GM19043 (cell line): ENCODE measurements at regions not wholly inside any gene's neighbourhood (a gene's known extent, or its start where the extent isn't known, plus 50 kb on each side); places are given as distances from the start of the nearest gene placed in this dataset.
"Not testable (repeated sequence)": the region's sequence is repeated elsewhere in the genome, so short reads cannot be mapped to it uniquely, and the experiment has no call there.

Experiments used
- ATAC-seq: cut with Tn5 transposase; IDR thresholded peaks from one replicate; pipeline ENCODE4 v1.9.1; 2021; ENCODE audit warnings: low read depth; ENCODE audit not compliant: unreplicated experiment

GRCh38 chr9:19660019-19660418, 128.8 kb downstream of the SLC24A2 start:
- no peak for ATAC-seq

- no peak for ATAC-seq
Observed at GRCh38 chr9:19656704-19657103, 132.1 kb downstream of the SLC24A2 start.

- no peak for ATAC-seq
Observed at GRCh38 chr9:19651681-19652080, 137.2 kb downstream of the SLC24A2 start.

DNA sequence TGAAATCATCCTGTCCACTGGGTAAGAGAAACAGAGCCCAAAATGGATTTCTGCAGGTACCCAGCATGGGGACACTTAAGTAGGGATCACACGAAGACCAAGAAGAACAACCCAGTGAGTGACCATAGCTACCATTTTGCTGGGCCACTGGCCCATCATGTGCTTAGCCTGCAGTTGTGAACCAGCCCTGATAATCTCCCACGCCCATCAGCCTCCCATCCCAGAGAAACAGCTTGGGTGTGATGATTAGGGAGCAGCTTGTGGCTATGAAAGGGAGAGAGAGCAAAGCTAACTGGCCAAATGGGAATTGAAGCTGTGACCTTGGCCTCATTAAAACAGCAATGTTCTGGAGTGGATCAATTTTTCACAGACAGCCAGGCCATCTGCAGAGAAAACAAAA, 138.5 kb downstream of the SLC24A2 start:
- no peak for ATAC-seq

DNA sequence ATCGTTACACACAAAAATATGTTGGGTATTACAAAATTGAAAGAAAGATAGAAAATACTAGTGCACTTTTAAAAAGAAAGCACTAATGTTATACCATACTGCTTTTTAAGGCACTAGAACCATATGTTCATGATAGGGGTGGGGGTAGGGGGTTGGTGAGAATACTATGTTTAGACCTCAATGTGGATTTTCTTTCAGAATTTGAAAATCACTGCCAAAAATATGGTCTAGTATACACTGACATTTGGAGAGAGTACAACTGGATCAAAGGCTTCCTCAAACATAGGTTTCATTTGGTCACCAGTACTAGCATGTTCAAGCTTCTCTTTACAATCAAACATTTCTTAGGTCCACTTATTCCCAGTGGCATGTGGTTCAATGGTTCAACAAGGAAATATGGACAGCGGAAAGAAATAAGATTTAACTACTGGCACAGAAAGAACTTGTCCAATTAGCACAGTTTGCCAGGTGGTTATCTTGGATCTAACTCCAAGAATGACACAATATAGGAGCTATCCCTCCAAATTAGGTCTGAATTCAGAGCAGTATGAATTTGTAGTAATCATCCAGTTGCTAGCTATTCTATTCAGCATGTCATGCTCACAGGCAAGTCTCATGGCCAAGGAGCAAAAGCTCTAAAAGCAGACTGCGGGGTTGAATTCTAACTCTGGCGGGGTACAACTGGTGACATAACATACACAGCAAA, 139.3 kb downstream of the SLC24A2 start:
- no peak for ATAC-seq

DNA sequence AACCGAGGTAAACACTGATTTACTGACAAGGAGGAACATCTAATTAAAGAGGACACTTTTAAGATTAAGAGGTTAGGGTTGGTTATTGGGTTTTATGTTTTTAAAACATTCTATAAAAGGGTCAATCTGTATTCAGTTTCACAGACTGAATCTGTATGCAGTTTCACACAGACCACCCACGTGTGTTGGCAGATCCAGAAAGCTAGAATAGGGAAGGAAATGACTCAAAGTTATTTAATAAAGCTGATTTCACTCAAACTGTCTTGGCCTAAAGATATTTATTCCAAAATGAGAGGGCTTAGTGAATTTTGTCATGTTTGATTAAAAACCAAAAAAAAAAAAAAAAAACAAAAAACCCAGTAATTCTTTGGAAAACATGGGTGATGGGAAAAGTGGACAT, 140.2 kb downstream of the SLC24A2 start:
- no peak for ATAC-seq

DNA sequence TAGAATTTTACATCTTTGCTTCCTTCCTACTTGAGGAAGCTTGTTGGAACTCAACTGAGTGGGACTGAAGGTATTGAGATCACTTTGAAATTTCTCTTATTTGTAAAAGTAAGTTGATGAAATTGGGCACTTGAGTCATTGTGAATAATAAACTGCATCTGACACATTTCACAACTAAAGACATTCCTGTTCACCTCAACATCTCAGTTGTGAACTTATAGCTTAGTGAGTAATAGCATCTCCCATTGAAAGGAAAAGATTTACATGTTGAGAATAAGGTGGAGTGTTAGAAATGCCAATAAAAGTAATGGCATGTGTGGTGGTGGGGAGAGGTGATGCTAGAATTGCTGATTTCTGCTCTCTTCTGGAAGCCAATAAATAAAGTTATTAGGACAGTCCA, 145.0 kb downstream of the SLC24A2 start:
- no peak for ATAC-seq

GRCh38 chr9:19642256-19642655, 146.6 kb downstream of the SLC24A2 start:
- ATAC-seq: no peak

DNA sequence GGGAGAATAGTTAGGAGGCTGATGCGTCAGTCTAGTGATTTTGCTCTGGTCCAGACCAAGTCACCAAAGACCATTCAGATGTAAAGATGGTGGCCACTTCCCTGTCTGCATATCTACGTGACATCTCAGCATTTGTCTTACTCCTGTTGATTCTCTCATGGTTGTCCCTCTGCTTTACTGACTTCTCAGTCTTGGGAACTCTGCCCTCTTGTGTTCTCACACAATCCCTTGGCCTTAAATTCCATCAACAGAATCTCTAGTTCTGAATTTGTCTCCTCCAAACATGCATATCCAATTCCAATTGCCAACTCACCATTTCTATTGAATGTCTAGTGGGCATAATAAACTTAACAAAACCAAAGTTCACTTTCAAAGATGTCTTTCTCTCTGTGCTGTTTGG, 147.8 kb downstream of the SLC24A2 start:
- ATAC-seq: no peak

DNA sequence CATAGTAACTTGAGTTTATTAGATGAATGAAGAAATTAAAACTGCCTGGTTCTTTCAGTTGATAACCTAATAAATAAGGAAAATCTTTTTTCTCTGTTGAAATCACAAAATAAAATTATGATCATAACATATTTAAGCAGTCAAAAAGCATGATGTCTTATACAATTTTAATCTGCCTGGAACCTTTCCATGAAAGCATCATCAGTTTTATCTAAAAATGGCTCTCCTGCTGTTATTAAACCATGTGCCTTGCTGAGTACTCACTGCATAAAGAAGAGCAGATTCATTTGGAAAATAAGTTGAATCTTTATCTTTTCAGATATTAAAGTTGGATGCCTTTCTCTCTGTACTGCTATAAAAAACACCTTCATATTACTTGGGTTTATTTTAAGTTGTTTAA, 148.8 kb downstream of the SLC24A2 start:
- ATAC-seq: no peak

DNA sequence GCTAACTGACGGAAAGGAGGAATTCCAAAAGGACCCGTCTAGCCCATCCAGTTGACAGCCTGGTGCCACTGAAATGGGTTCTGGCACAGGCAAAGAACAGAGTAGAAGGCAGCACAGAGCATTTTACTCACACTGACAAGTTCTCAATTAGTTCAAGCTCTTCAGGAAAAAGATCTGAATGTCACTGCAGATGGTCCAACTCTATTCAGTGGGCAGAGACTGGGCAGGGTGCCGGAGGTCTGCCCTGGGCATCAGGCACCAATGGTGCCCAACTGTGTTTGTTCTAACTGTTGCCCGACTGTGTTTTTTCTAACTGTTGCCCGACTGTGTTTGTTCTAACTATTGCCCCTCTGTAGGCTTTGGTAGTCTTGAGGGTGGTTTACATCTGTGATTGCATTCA, 151.8 kb downstream of the SLC24A2 start:
- no peak for ATAC-seq

DNA sequence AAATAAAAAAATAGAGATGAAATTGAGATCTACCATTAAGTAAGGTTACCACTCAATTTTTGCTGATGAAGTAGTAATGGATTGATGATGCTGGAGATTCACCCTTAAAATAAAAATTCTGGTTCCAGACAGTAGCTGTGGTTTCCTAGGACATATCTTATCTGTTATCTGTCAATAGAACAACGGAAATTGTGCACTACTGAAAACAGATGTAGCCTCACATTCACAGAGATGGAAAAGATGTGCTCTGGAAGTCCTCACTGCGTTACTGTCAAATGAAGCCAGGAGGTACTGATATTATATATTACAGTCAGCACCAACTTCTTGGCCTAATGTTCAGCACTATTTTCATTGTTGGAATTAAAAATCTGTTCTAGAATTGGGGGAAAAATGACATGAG, 154.0 kb downstream of the SLC24A2 start:
- ATAC-seq: no peak

- no peak for ATAC-seq
Observed at GRCh38 chr9:19631181-19631580, 157.7 kb downstream of the SLC24A2 start.

DNA sequence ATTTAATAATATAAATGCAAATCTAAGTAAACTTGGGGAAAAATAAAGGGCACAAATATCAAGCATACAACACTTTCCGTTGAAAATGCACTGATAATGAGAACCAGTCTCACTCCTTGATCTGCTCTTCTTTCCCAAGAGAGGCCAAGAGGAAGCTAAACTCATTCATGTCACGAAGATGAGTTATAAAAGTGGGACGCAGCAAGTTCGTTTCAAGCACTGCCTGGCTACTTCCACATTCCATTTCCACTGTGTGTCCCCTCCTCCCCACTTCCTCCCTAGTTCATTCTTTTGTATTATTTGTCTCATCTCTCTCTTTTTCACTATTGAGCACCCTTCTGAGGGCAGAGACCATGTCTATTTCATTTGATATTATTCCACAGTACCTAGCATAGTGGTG, 158.1 kb downstream of the SLC24A2 start:
- no peak for ATAC-seq

DNA sequence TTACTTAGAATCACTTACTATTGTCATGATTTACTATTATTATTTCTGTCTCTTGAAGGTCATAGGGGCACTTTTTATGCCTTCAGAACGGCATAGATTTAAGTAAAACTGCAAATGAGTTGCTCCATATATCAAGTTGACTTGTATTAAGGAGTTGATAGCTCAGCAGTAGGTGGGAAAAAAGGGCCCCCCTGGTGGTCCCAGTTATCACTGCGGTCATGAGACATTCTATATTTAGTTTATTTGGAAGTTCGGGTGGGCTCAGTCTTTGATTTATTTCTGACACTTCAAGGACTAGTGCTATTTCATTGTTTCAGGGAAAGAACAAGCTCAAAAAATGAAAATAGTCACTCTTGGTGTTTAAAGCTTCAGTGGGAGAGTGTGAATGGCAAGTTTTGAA, 159.3 kb downstream of the SLC24A2 start:
- no peak for ATAC-seq

GRCh38 chr9:19625426-19625825, 163.4 kb downstream of the SLC24A2 start:
- ATAC-seq: not testable (repeated sequence)

DNA sequence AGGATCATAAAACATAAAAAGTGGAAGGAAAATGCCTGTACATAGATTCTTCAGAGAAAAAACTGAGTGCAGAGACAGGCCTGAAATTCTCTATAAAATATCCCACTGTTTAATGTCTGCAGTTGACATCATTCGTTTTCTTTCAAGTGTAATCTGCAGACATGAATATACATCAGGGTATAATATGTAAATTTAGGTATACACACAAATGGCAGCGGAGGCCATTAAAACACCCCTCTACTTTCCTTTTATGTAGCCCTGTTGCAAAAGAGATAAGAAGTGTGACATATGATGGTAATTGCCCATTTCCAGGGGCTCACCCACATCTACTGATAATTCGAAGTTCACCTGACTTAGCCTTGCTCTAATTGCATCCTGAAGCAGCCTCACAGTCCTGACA, 164.3 kb downstream of the SLC24A2 start:
- ATAC-seq: no peak

- ATAC-seq: no peak
Observed at GRCh38 chr9:19623941-19624340, 164.9 kb downstream of the SLC24A2 start.

- no peak for ATAC-seq
Observed at GRCh38 chr9:19620326-19620725, 168.5 kb downstream of the SLC24A2 start.

DNA sequence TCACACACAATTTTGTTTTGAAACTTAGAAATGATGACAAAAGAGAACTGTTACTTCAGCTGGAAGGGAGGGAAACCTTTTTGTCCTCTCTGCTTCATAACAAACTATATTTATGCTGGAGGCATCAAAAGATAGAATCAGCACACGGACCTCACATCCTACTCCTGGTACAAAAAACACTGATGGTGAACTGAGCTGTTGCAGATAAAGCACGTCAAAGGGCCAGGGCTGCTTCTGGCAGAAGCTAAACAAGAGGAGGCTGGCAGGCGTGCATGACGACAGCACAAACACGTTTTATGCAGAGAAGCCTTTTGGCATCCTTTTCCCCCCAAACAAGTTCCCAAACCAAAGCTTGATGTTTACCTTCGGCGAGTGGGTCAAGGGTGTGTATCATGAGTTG, 169.6 kb downstream of the SLC24A2 start:
- no peak for ATAC-seq

- no peak for ATAC-seq
Observed at GRCh38 chr9:19618816-19619215, 170.0 kb downstream of the SLC24A2 start.

DNA sequence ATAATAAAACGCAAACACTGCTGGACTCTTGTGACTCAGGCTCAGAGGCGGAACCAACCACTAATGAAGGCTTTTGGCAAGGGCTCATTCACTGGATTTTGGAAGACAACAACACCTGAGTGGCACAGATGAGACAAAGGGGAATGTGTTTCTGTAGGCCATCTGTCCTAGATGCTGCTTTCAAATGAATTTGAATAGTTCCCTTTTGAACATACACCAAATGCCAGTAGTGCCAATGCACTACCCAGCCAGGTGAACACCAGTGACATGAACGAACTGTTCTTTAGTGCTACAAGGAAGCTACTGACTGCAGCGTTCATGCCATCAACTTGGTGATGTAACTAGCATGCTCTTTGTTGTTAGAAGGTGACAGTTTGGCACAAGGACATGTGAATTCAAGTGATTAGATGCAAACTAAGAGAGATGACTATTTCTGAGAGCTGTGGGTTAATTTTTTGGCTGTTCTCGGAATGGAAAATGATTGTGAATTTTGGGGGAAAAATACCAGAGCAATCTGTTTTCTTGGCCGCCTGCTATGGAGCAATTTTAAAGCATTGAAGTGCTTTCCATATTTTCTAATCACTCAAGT, 173.7 kb downstream of the SLC24A2 start:
- ATAC-seq: no peak

- ATAC-seq: no peak
Observed at GRCh38 chr9:19614294-19614693, 174.5 kb downstream of the SLC24A2 start.
